ENCODE measurements at regions not wholly inside any gene's neighbourhood (a gene's known extent, or its start where the extent isn't known, plus 50 kb on each side); places are given as distances from the start of the nearest gene placed in this dataset.

DNA sequence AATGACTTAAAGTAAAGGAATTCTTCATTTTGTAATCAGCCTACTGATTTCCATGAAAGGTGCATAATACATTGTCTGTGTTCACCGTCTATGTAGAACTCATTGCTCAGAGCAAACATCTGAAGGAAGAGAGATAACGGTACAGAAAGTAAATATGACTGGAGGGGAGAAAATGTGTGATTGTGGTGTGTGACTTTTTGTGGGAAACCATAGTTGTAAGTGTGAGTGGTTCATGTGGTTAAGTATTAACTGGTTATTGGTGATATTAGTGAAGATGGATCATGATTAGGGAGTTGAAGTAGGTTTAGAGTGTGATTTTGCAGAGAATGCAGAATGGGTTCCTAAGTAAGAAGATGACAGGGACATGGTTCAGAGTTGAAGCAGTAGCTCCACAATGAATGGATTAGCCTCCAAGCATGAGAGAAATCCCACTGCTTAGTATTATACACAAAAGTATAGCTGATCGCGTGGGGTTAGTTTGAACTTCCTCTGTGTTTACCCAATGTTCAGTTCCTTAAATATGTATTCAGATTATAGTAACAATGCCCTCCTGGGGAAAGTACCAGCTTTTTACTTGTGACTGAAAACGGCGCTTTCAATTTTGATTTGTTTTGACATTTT, 368.9 kb downstream of the UTRN start:
- Histone ChIP-seq H3K27ac (ENCODE audit: low read depth, low read length) (no peak overlapping the region), H3K9ac (ENCODE audit: low read depth, low read length) (no peak overlapping the region), H3K9me3 (ENCODE audit: control insufficient read depth, insufficient read depth, low read length) (no peaks in the 10 kb centered on the region), H3K36me3 (ENCODE audit: control insufficient read depth, insufficient read depth, low read length) (no peaks in the 10 kb centered on the region), H3K27me3 (ENCODE audit: control insufficient read depth, insufficient read depth, low read length) (no peaks in the 10 kb centered on the region), H3K4me3 (ENCODE audit: low read depth, low read length) (no peak overlapping the region), H3K4me1 (ENCODE audit: control insufficient read depth, insufficient read depth, low read length) (peaks cover 55% of the 10 kb centered on the region)

DNA sequence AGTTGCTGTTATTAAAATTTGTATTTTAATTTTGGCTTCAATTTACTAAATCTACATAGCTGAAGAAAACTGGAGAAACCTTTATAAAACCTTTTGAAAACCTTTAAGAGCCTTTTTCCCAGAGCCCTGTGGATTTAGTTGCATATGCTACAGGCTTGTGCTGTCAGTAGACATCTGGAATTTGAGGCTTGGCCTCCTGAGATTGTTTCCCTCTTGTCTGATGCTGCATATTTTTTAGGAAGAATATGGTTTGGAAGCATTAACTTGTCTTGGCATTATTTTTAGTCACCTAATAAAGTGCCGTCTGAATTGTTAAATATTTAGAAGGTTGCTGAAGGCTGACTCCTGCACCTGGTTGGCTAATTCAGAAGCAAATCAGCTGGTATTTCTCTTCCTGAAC, 369.4 kb downstream of the UTRN start:
- no peak overlapping the region for H3K27ac ChIP-seq (ENCODE audit: low read depth, low read length)
- no peak overlapping the region for H3K4me3 ChIP-seq (ENCODE audit: low read depth, low read length)
- no peaks in the 10 kb centered on the region for H3K27me3 ChIP-seq (ENCODE audit: control insufficient read depth, insufficient read depth, low read length)
- H3K9ac ChIP-seq (ENCODE audit: low read depth, low read length), result no peak overlapping the region
- no peaks in the 10 kb centered on the region for H3K9me3 ChIP-seq (ENCODE audit: control insufficient read depth, insufficient read depth, low read length)
- H3K4me1 ChIP-seq (ENCODE audit: control insufficient read depth, insufficient read depth, low read length), result peaks cover 56% of the 10 kb centered on the region
- H3K36me3 ChIP-seq (ENCODE audit: control insufficient read depth, insufficient read depth, low read length), result no peaks in the 10 kb centered on the region

DNA sequence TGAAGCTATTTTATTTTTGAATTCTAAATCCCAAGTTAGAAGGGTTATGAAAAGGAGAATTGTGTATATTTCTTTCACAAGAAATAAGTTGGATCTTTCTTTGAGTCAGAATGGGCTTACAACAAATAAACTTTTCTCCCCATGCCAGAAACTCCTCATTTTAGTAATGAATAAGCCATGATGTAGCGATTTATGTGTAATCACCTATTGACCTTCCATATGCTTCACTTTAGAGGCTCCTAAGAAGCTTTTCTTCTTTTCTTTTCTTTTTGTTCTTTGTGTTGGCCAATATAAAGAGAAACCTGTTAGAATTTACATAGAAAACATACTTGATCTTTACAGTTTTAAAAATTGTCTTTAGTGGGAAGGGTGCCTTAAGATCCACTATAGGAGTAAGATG, 370.2 kb downstream of the UTRN start:
- Histone ChIP-seq H3K27ac (ENCODE audit: low read depth, low read length) (no peak overlapping the region), H3K9ac (ENCODE audit: low read depth, low read length) (no peak overlapping the region), H3K4me1 (ENCODE audit: control insufficient read depth, insufficient read depth, low read length) (peaks cover 65% of the 10 kb centered on the region), H3K4me3 (ENCODE audit: low read depth, low read length) (no peak overlapping the region), H3K36me3 (ENCODE audit: control insufficient read depth, insufficient read depth, low read length) (no peaks in the 10 kb centered on the region), H3K27me3 (ENCODE audit: control insufficient read depth, insufficient read depth, low read length) (no peaks in the 10 kb centered on the region), H3K9me3 (ENCODE audit: control insufficient read depth, insufficient read depth, low read length) (no peaks in the 10 kb centered on the region)

DNA sequence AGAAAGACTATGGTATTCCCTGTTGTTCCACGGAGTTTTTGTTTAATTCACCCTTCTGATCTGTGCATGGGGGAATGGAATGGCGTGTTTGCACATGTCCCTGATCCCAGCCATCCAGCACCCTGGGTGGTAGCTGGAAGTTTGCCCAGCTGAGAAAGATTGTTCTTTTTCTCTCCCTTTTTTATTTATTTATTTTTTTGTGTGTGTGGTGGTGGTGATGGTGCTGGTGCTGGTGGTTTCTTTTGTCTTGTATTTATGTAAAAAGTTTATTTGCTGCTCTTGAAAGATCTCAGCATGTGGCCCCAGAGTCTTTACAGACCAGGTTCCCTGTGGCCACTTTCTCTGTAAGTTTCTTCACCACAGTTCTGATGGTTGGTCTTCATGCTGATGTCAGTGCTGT, 372.6 kb downstream of the UTRN start:
- Histone ChIP-seq H3K4me3 (ENCODE audit: low read depth, low read length) (peak overlapping the region; percentile 16; the same call in 1 of the 2 replicates), H3K27me3 (ENCODE audit: control insufficient read depth, insufficient read depth, low read length) (no peaks in the 10 kb centered on the region), H3K36me3 (ENCODE audit: control insufficient read depth, insufficient read depth, low read length) (no peaks in the 10 kb centered on the region), H3K4me1 (ENCODE audit: control insufficient read depth, insufficient read depth, low read length) (peaks cover 85% of the 10 kb centered on the region), H3K27ac (ENCODE audit: low read depth, low read length) (peak overlapping the region; percentile 90), H3K9me3 (ENCODE audit: control insufficient read depth, insufficient read depth, low read length) (no peaks in the 10 kb centered on the region), H3K9ac (ENCODE audit: low read depth, low read length) (no peak overlapping the region)

DNA sequence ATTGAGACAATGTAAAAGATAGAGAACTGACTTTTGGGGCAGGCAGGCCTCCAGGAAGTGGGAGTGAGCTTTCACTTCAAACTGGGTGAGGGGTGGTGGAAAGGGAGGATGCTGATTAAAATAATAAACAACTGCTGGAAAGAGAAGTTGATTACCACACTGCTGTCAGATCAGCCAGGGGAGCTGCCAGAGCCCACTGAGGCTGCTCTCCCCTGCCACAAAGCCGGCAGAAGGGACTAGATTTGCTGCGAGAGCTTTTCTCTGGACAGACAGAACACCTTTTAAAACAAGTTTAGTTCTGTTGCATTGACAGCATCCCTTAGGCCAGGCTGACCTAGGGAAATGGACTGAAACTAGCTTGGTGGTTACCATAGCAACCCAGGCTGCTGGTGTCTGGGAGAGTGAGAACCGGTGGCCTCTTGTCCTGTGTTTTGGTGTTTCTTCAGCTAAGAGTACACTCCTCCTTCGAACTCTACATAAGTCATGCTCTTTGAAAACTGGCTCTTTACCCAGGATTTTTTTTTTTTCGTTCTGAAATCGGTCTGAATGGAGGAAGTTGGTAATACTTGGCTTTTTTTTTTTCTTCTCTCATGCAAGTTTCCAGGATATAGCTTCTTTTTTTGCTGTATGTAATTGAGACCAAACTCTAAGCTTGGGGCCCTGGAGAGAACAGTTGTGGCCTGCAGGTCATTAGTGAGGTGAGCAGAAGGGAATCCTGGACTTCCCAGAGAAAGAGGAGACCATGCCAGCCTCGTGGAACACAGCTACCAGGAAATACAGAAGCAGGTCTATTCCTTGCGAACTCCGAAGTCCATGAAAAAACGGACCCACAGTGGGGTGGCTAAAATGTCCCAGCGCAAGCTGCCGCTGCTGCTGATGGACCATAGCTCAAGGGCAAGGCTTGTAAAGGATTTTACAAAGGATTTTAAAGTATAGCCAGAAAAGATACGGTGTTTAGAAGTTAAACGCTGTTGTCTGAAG, 374.4 kb downstream of the UTRN start:
- peak overlapping the region; percentile 53 for H3K4me3 ChIP-seq (ENCODE audit: low read depth, low read length)
- H3K9ac ChIP-seq (ENCODE audit: low read depth, low read length), result no peak overlapping the region
- H3K27ac ChIP-seq (ENCODE audit: low read depth, low read length), result peak overlapping the region; percentile 90
- no peaks in the 10 kb centered on the region for H3K36me3 ChIP-seq (ENCODE audit: control insufficient read depth, insufficient read depth, low read length)
- peaks cover 89% of the 10 kb centered on the region for H3K4me1 ChIP-seq (ENCODE audit: control insufficient read depth, insufficient read depth, low read length)
- H3K9me3 ChIP-seq (ENCODE audit: control insufficient read depth, insufficient read depth, low read length), result no peaks in the 10 kb centered on the region
- no peaks in the 10 kb centered on the region for H3K27me3 ChIP-seq (ENCODE audit: control insufficient read depth, insufficient read depth, low read length)

DNA sequence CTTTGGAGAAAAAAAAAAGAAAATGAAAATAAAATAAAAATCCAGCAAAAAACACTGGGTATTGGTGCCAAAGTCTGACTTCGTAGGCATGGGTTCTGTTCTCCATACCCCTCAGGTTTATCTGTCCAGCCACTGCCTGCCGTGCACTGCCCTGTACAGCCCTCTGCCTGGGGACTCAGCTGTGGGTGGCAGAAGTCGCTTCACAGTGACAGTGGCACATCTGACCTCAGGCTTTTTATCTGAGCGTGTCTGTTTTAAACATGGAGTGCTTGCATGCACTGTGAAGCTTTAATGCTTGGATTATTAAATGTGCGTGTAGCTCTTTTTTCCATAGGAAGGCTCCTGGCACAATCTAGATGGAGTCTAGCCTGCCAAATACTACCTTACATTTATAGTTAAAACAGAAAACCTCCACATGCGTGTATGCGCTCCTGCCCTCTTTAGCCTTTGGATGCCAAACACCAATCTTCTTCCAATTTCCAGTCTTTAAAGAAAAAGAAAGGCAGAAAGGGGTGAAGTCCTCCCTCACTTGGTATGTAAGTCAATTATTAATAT, 375.5 kb downstream of the UTRN start:
- Histone ChIP-seq H3K36me3 (ENCODE audit: control insufficient read depth, insufficient read depth, low read length) (no peaks in the 10 kb centered on the region), H3K4me3 (ENCODE audit: low read depth, low read length) (peak overlapping the region; percentile 53), H3K27me3 (ENCODE audit: control insufficient read depth, insufficient read depth, low read length) (no peaks in the 10 kb centered on the region), H3K9ac (ENCODE audit: low read depth, low read length) (no peak overlapping the region), H3K27ac (ENCODE audit: low read depth, low read length) (peak overlapping the region; percentile 48), H3K4me1 (ENCODE audit: control insufficient read depth, insufficient read depth, low read length) (peaks cover 81% of the 10 kb centered on the region), H3K9me3 (ENCODE audit: control insufficient read depth, insufficient read depth, low read length) (no peaks in the 10 kb centered on the region)

DNA sequence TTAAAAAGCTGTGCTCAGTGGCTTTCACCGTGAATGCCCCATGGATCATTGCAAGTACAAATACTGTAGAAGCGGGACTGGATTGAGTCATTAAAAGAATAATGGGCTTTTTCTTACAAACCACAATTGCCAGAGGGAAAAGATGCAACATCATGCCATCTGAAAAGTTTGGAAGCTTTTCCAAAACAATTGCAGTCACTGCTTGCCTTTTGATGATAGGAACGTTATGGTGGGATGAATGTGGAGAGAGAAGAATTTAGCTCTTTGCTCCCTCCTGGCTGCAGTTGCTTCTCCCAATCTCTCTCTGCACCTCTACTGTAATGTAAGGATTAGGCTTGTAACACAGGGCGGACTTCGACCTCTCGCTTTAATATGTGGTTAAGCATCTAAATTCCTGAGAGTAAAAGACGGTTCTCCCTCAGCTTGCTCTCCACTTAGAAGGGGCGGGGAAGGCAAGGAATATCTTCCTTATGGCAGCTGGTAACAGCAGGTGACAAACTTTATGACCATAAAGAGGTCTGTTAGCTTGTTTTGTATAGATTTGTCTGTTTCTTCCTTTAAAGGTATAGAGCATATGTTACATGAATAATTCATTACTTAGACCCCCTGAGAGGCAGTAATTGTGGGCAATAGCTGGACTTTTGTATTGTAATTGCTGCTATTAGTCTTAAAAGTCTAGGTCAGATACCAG, 376.1 kb downstream of the UTRN start:
- Histone ChIP-seq H3K36me3 (ENCODE audit: control insufficient read depth, insufficient read depth, low read length) (no peaks in the 10 kb centered on the region), H3K27ac (ENCODE audit: low read depth, low read length) (peak overlapping the region; percentile 48), H3K9ac (ENCODE audit: low read depth, low read length) (no peak overlapping the region), H3K4me1 (ENCODE audit: control insufficient read depth, insufficient read depth, low read length) (peaks cover 78% of the 10 kb centered on the region), H3K27me3 (ENCODE audit: control insufficient read depth, insufficient read depth, low read length) (no peaks in the 10 kb centered on the region), H3K9me3 (ENCODE audit: control insufficient read depth, insufficient read depth, low read length) (no peaks in the 10 kb centered on the region), H3K4me3 (ENCODE audit: low read depth, low read length) (peak overlapping the region; percentile 53)

DNA sequence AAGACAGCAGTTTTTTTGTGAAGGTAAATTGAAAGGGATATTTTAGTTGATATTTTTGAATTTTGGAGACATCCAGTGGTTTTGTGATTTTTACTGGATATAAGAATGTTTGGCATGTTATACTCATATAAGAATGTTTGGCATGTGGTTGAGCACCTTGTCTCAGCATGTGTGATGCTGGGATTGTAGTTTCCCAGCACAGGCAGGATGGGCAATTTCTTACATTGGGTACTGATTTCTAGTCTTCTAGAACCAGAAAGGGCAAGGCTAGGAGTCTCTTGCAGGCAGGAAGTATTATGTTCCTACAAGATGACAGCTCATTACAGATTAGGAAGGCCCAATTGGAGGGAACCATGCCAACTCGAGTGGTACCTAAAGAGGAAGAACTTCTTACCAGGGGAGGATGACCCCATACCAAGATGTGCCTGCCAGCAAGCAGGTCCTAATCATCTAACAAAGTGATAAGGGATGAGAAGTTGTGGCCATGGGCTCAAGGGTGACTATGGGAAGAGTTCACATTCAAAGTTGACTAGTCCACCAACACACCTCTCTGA, 377.8 kb downstream of the UTRN start:
- Histone ChIP-seq H3K4me3 (ENCODE audit: low read depth, low read length) (no peak overlapping the region), H3K9me3 (ENCODE audit: control insufficient read depth, insufficient read depth, low read length) (no peaks in the 10 kb centered on the region), H3K36me3 (ENCODE audit: control insufficient read depth, insufficient read depth, low read length) (no peaks in the 10 kb centered on the region), H3K4me1 (ENCODE audit: control insufficient read depth, insufficient read depth, low read length) (peaks cover 63% of the 10 kb centered on the region), H3K27me3 (ENCODE audit: control insufficient read depth, insufficient read depth, low read length) (no peaks in the 10 kb centered on the region), H3K9ac (ENCODE audit: low read depth, low read length) (no peak overlapping the region), H3K27ac (ENCODE audit: low read depth, low read length) (no peak overlapping the region)

DNA sequence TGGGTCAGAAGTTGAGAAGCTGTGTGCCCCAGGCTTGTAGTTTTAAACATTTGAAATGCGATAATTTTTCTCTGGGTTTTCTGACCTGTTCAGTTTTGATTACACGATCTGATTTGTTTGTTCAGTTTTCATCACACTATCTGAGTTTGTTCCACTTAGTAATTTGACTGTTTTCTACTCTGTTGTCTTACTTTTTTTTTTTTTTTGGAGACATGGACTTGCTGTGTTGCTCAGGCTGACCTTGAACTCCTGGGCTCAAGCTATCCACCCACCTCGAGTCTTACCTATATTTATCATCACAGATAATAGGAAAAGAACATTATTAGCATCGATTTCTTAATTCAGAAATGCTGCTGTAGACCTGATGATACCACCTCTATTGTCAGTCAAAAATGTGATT, 379.1 kb downstream of the UTRN start:
- no peak overlapping the region for H3K9ac ChIP-seq (ENCODE audit: low read depth, low read length)
- no peak overlapping the region for H3K27ac ChIP-seq (ENCODE audit: low read depth, low read length)
- peaks cover 49% of the 10 kb centered on the region for H3K4me1 ChIP-seq (ENCODE audit: control insufficient read depth, insufficient read depth, low read length)
- no peaks in the 10 kb centered on the region for H3K9me3 ChIP-seq (ENCODE audit: control insufficient read depth, insufficient read depth, low read length)
- no peaks in the 10 kb centered on the region for H3K36me3 ChIP-seq (ENCODE audit: control insufficient read depth, insufficient read depth, low read length)
- no peak overlapping the region for H3K4me3 ChIP-seq (ENCODE audit: low read depth, low read length)
- H3K27me3 ChIP-seq (ENCODE audit: control insufficient read depth, insufficient read depth, low read length), result no peaks in the 10 kb centered on the region

DNA sequence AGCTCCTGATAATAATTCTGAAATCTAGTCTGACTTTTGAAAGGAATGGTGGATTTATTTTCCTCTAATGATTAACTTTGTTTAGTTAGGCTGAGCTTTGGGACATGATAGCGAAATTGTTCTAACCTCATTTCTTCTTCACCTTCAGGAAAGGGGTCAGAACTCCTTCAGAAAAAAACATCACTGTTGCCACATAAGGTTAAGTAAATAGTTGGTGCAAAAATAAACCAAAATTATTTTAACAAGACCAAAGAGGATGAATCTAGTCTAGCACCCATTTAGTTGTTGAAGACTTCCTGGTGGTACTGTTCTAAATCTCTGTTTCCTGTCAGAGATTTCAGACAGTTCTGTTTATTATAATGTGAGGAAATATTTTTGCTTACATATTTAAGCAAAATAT, 379.8 kb downstream of the UTRN start:
- Histone ChIP-seq H3K9me3 (ENCODE audit: control insufficient read depth, insufficient read depth, low read length) (no peaks in the 10 kb centered on the region), H3K27me3 (ENCODE audit: control insufficient read depth, insufficient read depth, low read length) (no peaks in the 10 kb centered on the region), H3K4me1 (ENCODE audit: control insufficient read depth, insufficient read depth, low read length) (peaks cover 43% of the 10 kb centered on the region)

More for the DNA sequence above, 379.8 kb downstream of the UTRN start:
- H3K27ac ChIP-seq (ENCODE audit: low read depth, low read length), result no peak overlapping the region
- H3K9ac ChIP-seq (ENCODE audit: low read depth, low read length), result no peak overlapping the region
- no peaks in the 10 kb centered on the region for H3K36me3 ChIP-seq (ENCODE audit: control insufficient read depth, insufficient read depth, low read length)
- H3K4me3 ChIP-seq (ENCODE audit: low read depth, low read length), result no peak overlapping the region

All from HUES48 (cell line).